ENCODE measurements at regions not wholly inside any gene's neighbourhood (a gene's known extent, or its start where the extent isn't known, plus 50 kb on each side); places are given as distances from the start of the nearest gene placed in this dataset.

DNA sequence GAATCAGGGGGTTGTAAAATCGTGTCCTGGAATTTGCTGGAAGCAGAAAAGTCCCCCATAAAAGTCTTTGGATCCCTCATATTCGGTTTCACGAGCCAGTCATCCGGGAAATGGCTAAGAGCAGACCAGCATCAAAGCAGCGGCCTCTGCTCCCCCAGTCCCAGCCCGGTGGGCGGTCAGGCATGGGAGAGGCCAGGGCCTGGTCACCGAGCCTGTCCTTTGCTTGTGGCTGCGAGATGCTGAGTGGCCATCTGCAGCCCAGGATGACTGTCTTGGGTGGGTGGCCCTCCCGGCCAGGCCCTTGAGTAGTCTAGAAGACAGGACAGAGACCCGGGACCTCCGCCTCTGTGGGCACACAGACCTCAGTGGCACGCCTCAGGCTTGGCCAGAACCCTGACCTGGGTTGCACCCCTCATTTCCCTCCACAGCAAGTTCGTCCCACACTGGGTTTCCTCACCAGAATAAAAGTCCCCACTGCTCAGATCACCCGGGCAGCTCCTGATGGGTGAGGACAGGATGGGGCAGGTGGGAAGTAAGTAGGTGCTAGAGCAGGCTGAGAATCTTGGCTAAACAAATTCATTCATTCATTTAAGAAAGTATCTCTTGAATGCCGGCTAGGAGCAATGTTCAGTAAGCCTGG is 172.1 kb downstream of the BMP7 start:
- TF ChIP-seq CTCF (IDR thresholded peaks at IDR 0.05): no peak
- TF ChIP-seq POLR2A (IDR thresholded peaks at IDR 0.05): no peak

Measured in right lobe of liver (tissue), 4 donors.